GM12878 (cell line): ENCODE measurements at regions not wholly inside any gene's neighbourhood (a gene's known extent, or its start where the extent isn't known, plus 50 kb on each side); places are given as distances from the start of the nearest gene placed in this dataset.

Experiments
- ATAC-seq: fragments of 200-7000 bp; cut with Tn5 transposase; 3 replicates; pipeline ENCODE4 v1.9.1; 2020; ENCODE audit warnings: mild to moderate bottlenecking, moderate library complexity
- BruUV-seq: library from RNA; stranded (reverse); fragments of 400-500 nt; replicated peaks from 2 replicates; lab custom pipeline; 2021; lab: Mats Ljungman, UMichigan
- CTCF ChIA-PET: fragments of 300-600 bp; sonication (Branson Sonifier 250); formaldehyde crosslinking; extraction: SDS; loops from one replicate; lab custom pipeline; 2021; ENCODE audit warnings: inconsistent platforms; lab: Yijun Ruan, JAX
- POLR2A ChIA-PET: fragments of 350-600 bp; formaldehyde crosslinking; extraction: SDS; loops from one replicate; lab custom pipeline; 2021; ENCODE audit warnings: inconsistent platforms; lab: Charles Lee
- RAD21 ChIA-PET: fragments of 300-600 bp; sonication (Branson Sonifier 250); formaldehyde crosslinking; loops from one replicate; lab custom pipeline; 2023; ENCODE audit warnings: antibody characterized with exemption; ENCODE audit not compliant: unreplicated experiment; lab: Charles Lee
- SMC1A ChIA-PET: fragments of 300-600 bp; sonication (Branson Sonifier 250); formaldehyde crosslinking; loops from one replicate; lab custom pipeline; 2023; ENCODE audit not compliant: unreplicated experiment, uncharacterized antibody; lab: Charles Lee
- DNase-seq: peaks from one replicate; pipeline ENCODE4 v3.0.0-alpha.2; 2011; ENCODE audit warnings: low read depth, low spot score
- FAIRE-seq: peaks from 3 replicates; lab custom pipeline; 2011; peaks lifted over from hg19 to GRCh38; lab: Jason Lieb, UNC
- H2AFZ ChIP-seq: 2 replicates; pipeline ENCODE4 v1.6.0; 2011; ENCODE audit warnings: low read depth, low read length, control low read depth; ENCODE audit not compliant: control insufficient read depth
- H3K27ac ChIP-seq: 2 replicates; pipeline ENCODE4 v1.5.1; 2011; ENCODE audit warnings: control low read depth; ENCODE audit not compliant: control insufficient read depth, insufficient read depth
- H3K27me3 ChIP-seq, 2 experiments: replicated peaks in 1 of 2; 2 replicates each; pipeline versions ENCODE4 v1.6.0 to v1.6.1; 2011; ENCODE audit warnings: low read length in 1 of 2; ENCODE audit not compliant: control insufficient read depth in 2 of 2, insufficient read depth in 2 of 2
- H3K36me3 ChIP-seq, 2 experiments: 2 replicates each; pipeline ENCODE4 v1.5.1; 2011; ENCODE audit warnings: low read length in 1 of 2; ENCODE audit not compliant: control insufficient read depth in 2 of 2, insufficient read depth in 2 of 2
- H3K4me1 ChIP-seq: 2 replicates; pipeline ENCODE4 v1.6.1; 2011; ENCODE audit warnings: mild to moderate bottlenecking, low read length, moderate library complexity, mixed read lengths; ENCODE audit not compliant: control insufficient read depth, insufficient read depth
- H3K4me2 ChIP-seq: 2 replicates; pipeline ENCODE4 v1.6.0; 2011; ENCODE audit warnings: control low read depth; ENCODE audit not compliant: control insufficient read depth, insufficient read depth
- H3K4me3 ChIP-seq: fragments of 200-600 bp; sonication (generic); 2 replicates; pipeline ENCODE4 v1.5.1; 2016
- H3K79me2 ChIP-seq: 2 replicates; pipeline ENCODE4 v1.6.0; 2011; ENCODE audit warnings: low read length; ENCODE audit not compliant: control insufficient read depth, insufficient read depth
- H3K9ac ChIP-seq: 2 replicates; pipeline ENCODE4 v1.8.0; 2011; ENCODE audit warnings: low read length, control low read depth, mixed read lengths; ENCODE audit not compliant: control insufficient read depth, insufficient read depth
- H3K9me3 ChIP-seq: replicated peaks from 3 replicates; pipeline ENCODE4 v1.5.1; 2011; ENCODE audit warnings: mild to moderate bottlenecking, low read length; ENCODE audit not compliant: control insufficient read depth, insufficient read depth
- H4K20me1 ChIP-seq: 2 replicates; pipeline ENCODE4 v1.6.0; 2011; ENCODE audit not compliant: control insufficient read depth, insufficient read depth
- ASH2L ChIP-seq: fragments of 300-600, 200-600 bp; sonication (generic); IDR thresholded peaks from 2 replicates; pipeline ENCODE4 v1.6.1; 2017; ENCODE audit warnings: low read depth, mild to moderate bottlenecking, borderline replicate concordance
- CHD4 ChIP-seq: fragments of 200-600 bp; sonication (generic); IDR thresholded peaks from 2 replicates; pipeline ENCODE4 v1.6.1; 2016; ENCODE audit warnings: mild to moderate bottlenecking
- DPF2 ChIP-seq: fragments of 450-650 bp; IDR thresholded peaks from 2 replicates; pipeline ENCODE4 v1.6.1; 2017; ENCODE audit warnings: mild to moderate bottlenecking
- EED ChIP-seq: sonication (generic); IDR thresholded peaks from 2 replicates; pipeline ENCODE4 v1.6.1; 2016; ENCODE audit warnings: antibody characterized with exemption, low read depth
- JUNB ChIP-seq: IDR thresholded peaks from 2 replicates; pipeline ENCODE4 v1.6.1; 2016; ENCODE audit warnings: antibody characterized with exemption, mild to moderate bottlenecking
- KAT2A ChIP-seq: conservative IDR thresholded peaks from 2 replicates; pipeline ENCODE4 v1.6.1; 2011; ENCODE audit warnings: low read depth, low read length; ENCODE audit not compliant: control insufficient read depth
- PML ChIP-seq: IDR thresholded peaks from 2 replicates; pipeline ENCODE4 v1.6.1; 2012; ENCODE audit warnings: low read length, inconsistent platforms
- SMAD1 ChIP-seq: fragments of 450-650 bp; IDR thresholded peaks from 2 replicates; pipeline ENCODE4 v1.6.1; 2018; ENCODE audit warnings: mild to moderate bottlenecking, low read depth; ENCODE audit not compliant: partially characterized antibody
- SMARCA5 ChIP-seq: fragments of 450-650 bp; IDR thresholded peaks from 2 replicates; pipeline ENCODE4 v1.6.1; 2017; ENCODE audit warnings: mild to moderate bottlenecking
- SREBF2 ChIP-seq: IDR thresholded peaks from 2 replicates; pipeline ENCODE4 v1.6.1; 2012; ENCODE audit warnings: mild to moderate bottlenecking, low read length
- SUZ12 ChIP-seq: fragments of 200-600 bp; sonication (generic); IDR thresholded peaks from one replicate; pipeline ENCODE4 v1.6.1; 2018; ENCODE audit warnings: antibody characterized with exemption, mild to moderate bottlenecking; ENCODE audit not compliant: unreplicated experiment
- TAF1 ChIP-seq: IDR thresholded peaks from 2 replicates; pipeline ENCODE4 v1.6.1; 2011; ENCODE audit warnings: mild to moderate bottlenecking, low read depth, low read length, borderline replicate concordance
- TCF3 ChIP-seq: IDR thresholded peaks from 2 replicates; pipeline ENCODE4 v1.6.1; 2012; ENCODE audit warnings: low read depth, mild to moderate bottlenecking, low read length, borderline replicate concordance; ENCODE audit not compliant: insufficient read depth
- YY1 ChIP-seq: IDR thresholded peaks from 2 replicates; pipeline ENCODE4 v1.6.1; 2011; ENCODE audit warnings: low read depth, mild to moderate bottlenecking, low read length
- ZSCAN29 ChIP-seq: fragments of 450-650 bp; IDR thresholded peaks from 2 replicates; pipeline ENCODE4 v1.6.1; 2017; ENCODE audit warnings: mild to moderate bottlenecking, moderate library complexity
- WGBS: methylation state at CpG from one replicate; pipeline ENCODE4 v1.1.6; 2016; ENCODE audit warnings: low lambda C conversion rate; ENCODE audit not compliant: insufficient replicate concordance, insufficient coverage; ENCODE audit errors: missing lambda C conversion rate; 5-methylcytosine and 5-hydroxymethylcytosine counted together
- in situ Hi-C: fragments of 300-500 bp; cut with MboI; formaldehyde crosslinking; loops from 9 replicates; pipeline ENCODE4 v1.14.3; 2018; ENCODE audit warnings: mixed read lengths
- intact Hi-C: fragments of 100-400 bp; cut with micrococcal nuclease; formaldehyde crosslinking; loops from one replicate; pipeline ENCODE4 v1.14.2; 2022; ENCODE audit not compliant: unreplicated experiment
- TF ChIP-seq, protein P1 (sequence below): IDR thresholded peaks from 2 replicates; pipeline ENCODE4 v1.6.1; 2012; ENCODE audit warnings: low read depth, low read length, improper control_type of control experiment

DNA sequence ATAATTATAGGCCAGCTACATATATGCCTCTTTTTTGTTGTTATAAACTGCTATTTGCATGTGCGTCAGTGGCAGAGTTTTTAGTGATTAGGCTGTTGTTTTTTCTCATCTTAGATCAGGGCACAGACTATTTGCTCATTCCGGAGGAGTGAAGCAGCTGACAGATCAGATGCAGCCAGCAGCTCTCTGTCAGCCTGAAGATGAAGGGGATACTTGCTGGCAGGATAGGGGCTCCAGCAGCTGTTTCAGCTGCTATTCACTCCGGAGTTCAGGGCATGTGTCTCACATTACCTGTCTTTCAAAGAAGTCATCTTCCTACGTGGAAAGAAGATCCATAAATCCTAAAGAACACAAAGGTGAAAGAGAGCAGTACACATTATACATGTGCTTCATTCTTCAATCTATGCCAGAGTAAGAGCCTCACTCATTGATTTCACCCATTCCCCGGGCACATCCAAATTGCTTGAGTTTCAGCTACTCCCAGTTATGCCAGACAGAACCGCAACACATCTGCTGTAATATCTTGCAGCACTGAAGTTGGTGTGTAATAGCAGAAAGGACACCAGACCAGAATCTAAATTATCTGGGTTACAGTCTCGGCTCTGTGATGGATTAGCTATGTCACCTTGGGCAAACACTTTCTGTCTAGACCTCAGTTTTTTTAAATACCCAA is 182.8 kb upstream of the CHRM2 start:
- H3K4me1 ChIP-seq: no peaks in the 10 kb centered on the region
- no peak overlapping the region for H3K4me3 ChIP-seq
- SMC1A ChIA-PET: interaction anchor here (0.6 to 1.2 kb wide), 3 partner anchors 57 to 1727 kb away, joined by 3 to 4 read pairs (median 3); no protein-coding TSS in a partner anchor
- H4K20me1 ChIP-seq: no peaks in the 10 kb centered on the region
- H3K4me2 ChIP-seq: no peak overlapping the region
- no peaks in the 10 kb centered on the region for H3K79me2 ChIP-seq
- H3K9me3 ChIP-seq: no peaks in the 10 kb centered on the region
- ATAC-seq (no peak), DNase-seq (no peak), FAIRE-seq (no peak)
- WGBS: 12% methylated on average over 7 of the region's 7 CpGs
- no peak overlapping the region for H3K27ac ChIP-seq
- no peak overlapping the region for H3K9ac ChIP-seq
- no TSS peak for BruUV-seq
- no peak overlapping the region for H2AFZ ChIP-seq
- H3K36me3 ChIP-seq: no peaks in the 10 kb centered on the region
- H3K27me3 ChIP-seq: no peaks in the 10 kb centered on the region
- RAD21 ChIA-PET: no interaction called here
- in situ Hi-C loops: no loop called here
- TF ChIP-seq ZSCAN29 (no peak), CHD4 (no peak), ASH2L (no peak), SREBF2 (no peak), PML (no peak), YY1 (no peak), DPF2 (no peak), EED (no peak), JUNB (no peak), TAF1 (no peak), KAT2A (no peak), SUZ12 (no peak), SMAD1 (no peak), SMARCA5 (no peak), TCF3 (no peak)
- TF ChIP-seq, protein P1, sequence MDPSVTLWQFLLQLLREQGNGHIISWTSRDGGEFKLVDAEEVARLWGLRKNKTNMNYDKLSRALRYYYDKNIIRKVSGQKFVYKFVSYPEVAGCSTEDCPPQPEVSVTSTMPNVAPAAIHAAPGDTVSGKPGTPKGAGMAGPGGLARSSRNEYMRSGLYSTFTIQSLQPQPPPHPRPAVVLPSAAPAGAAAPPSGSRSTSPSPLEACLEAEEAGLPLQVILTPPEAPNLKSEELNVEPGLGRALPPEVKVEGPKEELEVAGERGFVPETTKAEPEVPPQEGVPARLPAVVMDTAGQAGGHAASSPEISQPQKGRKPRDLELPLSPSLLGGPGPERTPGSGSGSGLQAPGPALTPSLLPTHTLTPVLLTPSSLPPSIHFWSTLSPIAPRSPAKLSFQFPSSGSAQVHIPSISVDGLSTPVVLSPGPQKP: no peak
- intact Hi-C loops: loop anchor here (2.0 to 10.0 kb wide), 2 partner anchors 391 to 885 kb away; no protein-coding TSS in a partner anchor
- CTCF ChIA-PET: interaction anchor here (0.7 to 1.9 kb wide), 3 partner anchors 119 to 1152 kb away, joined by 3 to 7 read pairs (median 3); no protein-coding TSS in a partner anchor
- POLR2A ChIA-PET: no interaction called here
